Liver (tissue), 3 donors: ENCODE measurements at regions not wholly inside any gene's neighbourhood (a gene's known extent, or its start where the extent isn't known, plus 50 kb on each side); places are given as distances from the start of the nearest gene placed in this dataset.

ENCODE experiments used
- CTCF ChIP-seq: fragments of 150-350 bp; IDR thresholded peaks from 2 replicates; pipeline ENCODE4 v1.5.1; 2017; ENCODE audit warnings: improper control_type of control experiment, low read depth, low read length; ENCODE audit not compliant: missing input control
- EGR1 ChIP-seq, 2 donors: IDR thresholded peaks; 2 replicates each; pipeline ENCODE4 v1.6.1; 2016 to 2018; ENCODE audit warnings: antibody characterized with exemption in 2 of 2, low read depth in 2 of 2
- FOXA1 ChIP-seq: IDR thresholded peaks from 2 replicates; pipeline ENCODE4 v1.6.1; 2016; ENCODE audit warnings: antibody characterized with exemption
- HNF4A ChIP-seq, 2 donors: conservative IDR thresholded peaks; 2 replicates each; pipeline ENCODE4 v1.6.1; 2016; ENCODE audit warnings: antibody characterized with exemption in 2 of 2, mild to moderate bottlenecking in 2 of 2
- JUND ChIP-seq, 2 donors: IDR thresholded peaks; 2 replicates each; pipeline ENCODE4 v1.6.1; 2016; ENCODE audit warnings: antibody characterized with exemption in 2 of 2
- MAX ChIP-seq: IDR thresholded peaks from 2 replicates; pipeline ENCODE4 v1.6.1; 2016; ENCODE audit warnings: antibody characterized with exemption
- NR2F2 ChIP-seq: IDR thresholded peaks from 2 replicates; pipeline ENCODE4 v1.6.1; 2016; ENCODE audit warnings: antibody characterized with exemption
- REST ChIP-seq: IDR thresholded peaks from 2 replicates; pipeline ENCODE4 v1.6.1; 2016; ENCODE audit warnings: antibody characterized with exemption, mild to moderate bottlenecking
- RXRA ChIP-seq, 2 donors: IDR thresholded peaks; 2 replicates each; pipeline ENCODE4 v1.6.1; 2017 to 2018; ENCODE audit warnings: antibody characterized with exemption in 2 of 2, mild to moderate bottlenecking in 1 of 2
- SP1 ChIP-seq: IDR thresholded peaks from 2 replicates; pipeline ENCODE4 v1.6.1; 2018; ENCODE audit warnings: antibody characterized with exemption, mild to moderate bottlenecking
- TAF1 ChIP-seq: conservative IDR thresholded peaks from 2 replicates; pipeline ENCODE4 v1.6.1; 2016; ENCODE audit warnings: antibody characterized with exemption, mild to moderate bottlenecking
- YY1 ChIP-seq: IDR thresholded peaks from 2 replicates; pipeline ENCODE4 v1.6.1; 2016; ENCODE audit warnings: antibody characterized with exemption, mild to moderate bottlenecking
- ZBTB33 ChIP-seq: IDR thresholded peaks from 2 replicates; pipeline ENCODE4 v1.6.1; 2016; ENCODE audit warnings: antibody characterized with exemption
- donor health status: healthy.
- donor health status: healthy.

GRCh38 chr5:19035816-19036215 lies 952.2 kb downstream of the CDH18 start:
- TF ChIP-seq CTCF (no peak), TAF1 (no peak), HNF4A (conservative IDR thresholded peaks at IDR 0.05) (no peak), REST (no peak), EGR1 (IDR thresholded peaks at IDR 0.05; ENCODE audit: low read depth in 2 of 2) (no peak), YY1 (no peak), NR2F2 (no peak), FOXA1 (no peak), RXRA (IDR thresholded peaks at IDR 0.05) (no peak), ZBTB33 (no peak), MAX (no peak), SP1 (no peak), JUND (IDR thresholded peaks at IDR 0.05) (no peak)
